GM23338 (cell line): ENCODE measurements at regions not wholly inside any gene's neighbourhood (a gene's known extent, or its start where the extent isn't known, plus 50 kb on each side); places are given as distances from the start of the nearest gene placed in this dataset.

Source experiments
- ATAC-seq: fragments of 200-7000 bp; cut with Tn5 transposase; 3 replicates; pipeline ENCODE4 v1.9.1; 2020
- DNase-seq: peaks from one replicate; pipeline ENCODE4 v3.0.0-alpha.2; 2015; ENCODE audit warnings: low spot score
- H2AFZ ChIP-seq: fragments of 200-600 bp; sonication (generic); 2 replicates; pipeline ENCODE4 v1.8.0; 2016; ENCODE audit warnings: antibody characterized with exemption, mild to moderate bottlenecking, moderate library complexity
- H3F3A ChIP-seq: fragments of 200-600 bp; sonication (generic); replicated peaks from 2 replicates; pipeline ENCODE4 v1.8.0; 2017; ENCODE audit warnings: antibody characterized with exemption, mixed run types, low read depth
- H3K27ac ChIP-seq: fragments of 200-600 bp; sonication (generic); 2 replicates; pipeline ENCODE4 v1.6.1; 2016; ENCODE audit warnings: low read depth
- H3K27me3 ChIP-seq: fragments of 200-600 bp; sonication (generic); 2 replicates; pipeline ENCODE4 v1.8.0; 2016; ENCODE audit warnings: mild to moderate bottlenecking, mixed run types, moderate library complexity; ENCODE audit not compliant: insufficient read depth
- H3K36me3 ChIP-seq: fragments of 200-600 bp; sonication (generic); 2 replicates; pipeline ENCODE4 v1.8.0; 2016; ENCODE audit warnings: mild to moderate bottlenecking; ENCODE audit not compliant: insufficient read depth
- H3K4me1 ChIP-seq: fragments of 200-600 bp; sonication (generic); 2 replicates; pipeline ENCODE4 v1.8.0; 2016; ENCODE audit warnings: mild to moderate bottlenecking, moderate library complexity; ENCODE audit not compliant: insufficient read depth
- H3K4me2 ChIP-seq: fragments of 200-600 bp; sonication (generic); 2 replicates; pipeline ENCODE4 v1.7.1; 2017; ENCODE audit warnings: mixed run types
- H3K4me3 ChIP-seq: fragments of 200-600 bp; sonication (generic); 2 replicates; pipeline ENCODE4 v1.6.1; 2016; ENCODE audit warnings: mixed run types
- H3K79me2 ChIP-seq: fragments of 200-600 bp; sonication (generic); replicated peaks from 2 replicates; pipeline ENCODE4 v1.8.0; 2017; ENCODE audit warnings: mild to moderate bottlenecking; ENCODE audit not compliant: insufficient read depth
- H3K9me2 ChIP-seq: fragments of 200-600 bp; sonication (generic); 2 replicates; pipeline ENCODE4 v1.8.0; 2017; ENCODE audit not compliant: insufficient read depth
- H4K20me1 ChIP-seq: fragments of 200-600 bp; sonication (generic); replicated peaks from 2 replicates; pipeline ENCODE4 v1.8.0; 2017; ENCODE audit warnings: mild to moderate bottlenecking; ENCODE audit not compliant: insufficient read depth
- H3K27ac Mint-ChIP-seq: 2 replicates; pipeline ENCODE4 v1.8.0; 2020; ENCODE audit warnings: inconsistent platforms, mild to moderate bottlenecking, moderate library complexity, mixed read lengths
- H3K27me3 Mint-ChIP-seq: 3 replicates; pipeline ENCODE4 v1.8.0; 2022; ENCODE audit warnings: low read depth, mild to moderate bottlenecking, moderate library complexity, mixed read lengths, inconsistent platforms; ENCODE audit not compliant: insufficient read depth, poor library complexity
- H3K36me3 Mint-ChIP-seq: 3 replicates; pipeline ENCODE4 v1.8.0; 2021; ENCODE audit warnings: low read depth, mild to moderate bottlenecking, inconsistent platforms, moderate library complexity, mixed read lengths
- H3K4me1 Mint-ChIP-seq: 3 replicates; pipeline ENCODE4 v1.8.0; 2020; ENCODE audit warnings: mild to moderate bottlenecking, inconsistent platforms, mixed read lengths
- H3K4me3 Mint-ChIP-seq: 3 replicates; pipeline ENCODE4 v1.8.0; 2021; ENCODE audit warnings: moderate library complexity, mild to moderate bottlenecking, inconsistent platforms, mixed read lengths
- H3K9me3 Mint-ChIP-seq: 3 replicates; pipeline ENCODE4 v1.8.0; 2020; ENCODE audit warnings: moderate library complexity, mild to moderate bottlenecking, inconsistent platforms, mixed read lengths
- CREB1 ChIP-seq: fragments of 250-450 bp; sonication (Bioruptor Pico); IDR thresholded peaks from 2 replicates; pipeline ENCODE4 v1.5.0; 2020; ENCODE audit warnings: low read depth, mild to moderate bottlenecking, moderate library complexity
- EZH2 ChIP-seq: fragments of 200-600 bp; sonication (generic); IDR thresholded peaks from one replicate; pipeline ENCODE4 v1.8.0; 2017; ENCODE audit warnings: antibody characterized with exemption, mild to moderate bottlenecking, low read depth; ENCODE audit not compliant: unreplicated experiment
- EZH2phosphoT487 ChIP-seq: fragments of 200-600 bp; sonication (generic); IDR thresholded peaks from one replicate; pipeline ENCODE4 v1.8.1; 2018; ENCODE audit warnings: antibody characterized with exemption; ENCODE audit not compliant: unreplicated experiment
- JUNB ChIP-seq: IDR thresholded peaks from one replicate; pipeline ENCODE4 v1.6.1; 2016; ENCODE audit warnings: antibody characterized with exemption; ENCODE audit not compliant: unreplicated experiment
- NANOG ChIP-seq: IDR thresholded peaks from 2 replicates; pipeline ENCODE4 v1.6.1; 2016; ENCODE audit warnings: antibody characterized with exemption, borderline replicate concordance
- POLR2AphosphoS5 ChIP-seq: IDR thresholded peaks from 2 replicates; pipeline ENCODE4 v1.6.1; 2016; ENCODE audit warnings: antibody characterized with exemption, low read depth
- STAT1 ChIP-seq: IDR thresholded peaks from one replicate; pipeline ENCODE4 v1.6.1; 2016; ENCODE audit warnings: antibody characterized with exemption; ENCODE audit not compliant: unreplicated experiment
- ZNF114 ChIP-seq: fragments of 250-450 bp; sonication (Bioruptor Pico); IDR thresholded peaks from 2 replicates; pipeline ENCODE4 v1.5.0; 2020; ENCODE audit warnings: mild to moderate bottlenecking, moderate library complexity
- ZNF331 ChIP-seq: fragments of 250-450 bp; sonication (Bioruptor Pico); IDR thresholded peaks from 2 replicates; pipeline ENCODE4 v1.5.0; 2020; ENCODE audit warnings: low read depth, mild to moderate bottlenecking, moderate library complexity
- TF ChIP-seq, protein P1 (sequence below): IDR thresholded peaks from one replicate; pipeline ENCODE4 v1.6.1; 2018; ENCODE audit warnings: antibody characterized with exemption; ENCODE audit not compliant: unreplicated experiment
- TF ChIP-seq, protein P2 (sequence below): IDR thresholded peaks from 2 replicates; pipeline ENCODE4 v1.6.1; 2016; ENCODE audit warnings: antibody characterized with exemption
- TF ChIP-seq, protein P3 (sequence below), 2 experiments: fragments of 200-600 bp in 1 of 2; sonication (generic) in 1 of 2; conservative IDR thresholded peaks; 2 replicates each; pipeline versions ENCODE4 v1.5.1 to v1.6.1; 2016 to 2017; ENCODE audit warnings: antibody characterized with exemption in 2 of 2, low read depth in 2 of 2, mild to moderate bottlenecking in 2 of 2, moderate library complexity in 1 of 2
- TF ChIP-seq, protein P4 (sequence below): fragments of 250-450 bp; sonication (Bioruptor Pico); IDR thresholded peaks from 2 replicates; pipeline ENCODE4 v1.5.0; 2020; ENCODE audit warnings: mild to moderate bottlenecking, moderate library complexity

DNA sequence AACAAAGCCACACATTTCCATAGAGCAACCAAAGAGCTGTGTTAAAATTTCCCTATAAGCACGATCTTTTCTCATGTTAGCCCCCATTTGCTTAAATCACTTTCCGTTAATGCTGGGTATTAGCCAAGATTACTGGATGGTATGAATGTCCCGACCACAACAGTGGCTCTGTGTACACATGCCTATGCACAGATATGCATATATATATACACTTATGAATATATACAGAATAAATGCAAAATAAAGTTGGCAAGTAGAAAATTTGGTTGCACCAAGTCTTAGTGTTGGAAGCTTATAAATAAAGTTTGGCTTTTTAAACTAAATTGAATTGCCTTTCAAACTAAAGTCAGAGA, 265.9 kb upstream of the ETAA1 start:
- TF ChIP-seq EZH2phosphoT487: no peak
- TF ChIP-seq POLR2AphosphoS5: no peak
- TF ChIP-seq, protein P1, sequence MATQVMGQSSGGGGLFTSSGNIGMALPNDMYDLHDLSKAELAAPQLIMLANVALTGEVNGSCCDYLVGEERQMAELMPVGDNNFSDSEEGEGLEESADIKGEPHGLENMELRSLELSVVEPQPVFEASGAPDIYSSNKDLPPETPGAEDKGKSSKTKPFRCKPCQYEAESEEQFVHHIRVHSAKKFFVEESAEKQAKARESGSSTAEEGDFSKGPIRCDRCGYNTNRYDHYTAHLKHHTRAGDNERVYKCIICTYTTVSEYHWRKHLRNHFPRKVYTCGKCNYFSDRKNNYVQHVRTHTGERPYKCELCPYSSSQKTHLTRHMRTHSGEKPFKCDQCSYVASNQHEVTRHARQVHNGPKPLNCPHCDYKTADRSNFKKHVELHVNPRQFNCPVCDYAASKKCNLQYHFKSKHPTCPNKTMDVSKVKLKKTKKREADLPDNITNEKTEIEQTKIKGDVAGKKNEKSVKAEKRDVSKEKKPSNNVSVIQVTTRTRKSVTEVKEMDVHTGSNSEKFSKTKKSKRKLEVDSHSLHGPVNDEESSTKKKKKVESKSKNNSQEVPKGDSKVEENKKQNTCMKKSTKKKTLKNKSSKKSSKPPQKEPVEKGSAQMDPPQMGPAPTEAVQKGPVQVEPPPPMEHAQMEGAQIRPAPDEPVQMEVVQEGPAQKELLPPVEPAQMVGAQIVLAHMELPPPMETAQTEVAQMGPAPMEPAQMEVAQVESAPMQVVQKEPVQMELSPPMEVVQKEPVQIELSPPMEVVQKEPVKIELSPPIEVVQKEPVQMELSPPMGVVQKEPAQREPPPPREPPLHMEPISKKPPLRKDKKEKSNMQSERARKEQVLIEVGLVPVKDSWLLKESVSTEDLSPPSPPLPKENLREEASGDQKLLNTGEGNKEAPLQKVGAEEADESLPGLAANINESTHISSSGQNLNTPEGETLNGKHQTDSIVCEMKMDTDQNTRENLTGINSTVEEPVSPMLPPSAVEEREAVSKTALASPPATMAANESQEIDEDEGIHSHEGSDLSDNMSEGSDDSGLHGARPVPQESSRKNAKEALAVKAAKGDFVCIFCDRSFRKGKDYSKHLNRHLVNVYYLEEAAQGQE: no peak
- TF ChIP-seq ZNF114: no peak
- TF ChIP-seq CREB1 (CRISPR knock-in tag): no peak
- TF ChIP-seq JUNB: no peak
- no peak for TF ChIP-seq ZNF331
- TF ChIP-seq, protein P2, sequence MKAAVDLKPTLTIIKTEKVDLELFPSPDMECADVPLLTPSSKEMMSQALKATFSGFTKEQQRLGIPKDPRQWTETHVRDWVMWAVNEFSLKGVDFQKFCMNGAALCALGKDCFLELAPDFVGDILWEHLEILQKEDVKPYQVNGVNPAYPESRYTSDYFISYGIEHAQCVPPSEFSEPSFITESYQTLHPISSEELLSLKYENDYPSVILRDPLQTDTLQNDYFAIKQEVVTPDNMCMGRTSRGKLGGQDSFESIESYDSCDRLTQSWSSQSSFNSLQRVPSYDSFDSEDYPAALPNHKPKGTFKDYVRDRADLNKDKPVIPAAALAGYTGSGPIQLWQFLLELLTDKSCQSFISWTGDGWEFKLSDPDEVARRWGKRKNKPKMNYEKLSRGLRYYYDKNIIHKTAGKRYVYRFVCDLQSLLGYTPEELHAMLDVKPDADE: no peak
- TF ChIP-seq, protein P3, sequence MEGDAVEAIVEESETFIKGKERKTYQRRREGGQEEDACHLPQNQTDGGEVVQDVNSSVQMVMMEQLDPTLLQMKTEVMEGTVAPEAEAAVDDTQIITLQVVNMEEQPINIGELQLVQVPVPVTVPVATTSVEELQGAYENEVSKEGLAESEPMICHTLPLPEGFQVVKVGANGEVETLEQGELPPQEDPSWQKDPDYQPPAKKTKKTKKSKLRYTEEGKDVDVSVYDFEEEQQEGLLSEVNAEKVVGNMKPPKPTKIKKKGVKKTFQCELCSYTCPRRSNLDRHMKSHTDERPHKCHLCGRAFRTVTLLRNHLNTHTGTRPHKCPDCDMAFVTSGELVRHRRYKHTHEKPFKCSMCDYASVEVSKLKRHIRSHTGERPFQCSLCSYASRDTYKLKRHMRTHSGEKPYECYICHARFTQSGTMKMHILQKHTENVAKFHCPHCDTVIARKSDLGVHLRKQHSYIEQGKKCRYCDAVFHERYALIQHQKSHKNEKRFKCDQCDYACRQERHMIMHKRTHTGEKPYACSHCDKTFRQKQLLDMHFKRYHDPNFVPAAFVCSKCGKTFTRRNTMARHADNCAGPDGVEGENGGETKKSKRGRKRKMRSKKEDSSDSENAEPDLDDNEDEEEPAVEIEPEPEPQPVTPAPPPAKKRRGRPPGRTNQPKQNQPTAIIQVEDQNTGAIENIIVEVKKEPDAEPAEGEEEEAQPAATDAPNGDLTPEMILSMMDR (conservative IDR thresholded peaks at IDR 0.05; ENCODE audit: low read depth in 2 of 2): no peak
- TF ChIP-seq STAT1: no peak
- TF ChIP-seq NANOG: no peak
- no peak for TF ChIP-seq EZH2
- TF ChIP-seq, protein P4, sequence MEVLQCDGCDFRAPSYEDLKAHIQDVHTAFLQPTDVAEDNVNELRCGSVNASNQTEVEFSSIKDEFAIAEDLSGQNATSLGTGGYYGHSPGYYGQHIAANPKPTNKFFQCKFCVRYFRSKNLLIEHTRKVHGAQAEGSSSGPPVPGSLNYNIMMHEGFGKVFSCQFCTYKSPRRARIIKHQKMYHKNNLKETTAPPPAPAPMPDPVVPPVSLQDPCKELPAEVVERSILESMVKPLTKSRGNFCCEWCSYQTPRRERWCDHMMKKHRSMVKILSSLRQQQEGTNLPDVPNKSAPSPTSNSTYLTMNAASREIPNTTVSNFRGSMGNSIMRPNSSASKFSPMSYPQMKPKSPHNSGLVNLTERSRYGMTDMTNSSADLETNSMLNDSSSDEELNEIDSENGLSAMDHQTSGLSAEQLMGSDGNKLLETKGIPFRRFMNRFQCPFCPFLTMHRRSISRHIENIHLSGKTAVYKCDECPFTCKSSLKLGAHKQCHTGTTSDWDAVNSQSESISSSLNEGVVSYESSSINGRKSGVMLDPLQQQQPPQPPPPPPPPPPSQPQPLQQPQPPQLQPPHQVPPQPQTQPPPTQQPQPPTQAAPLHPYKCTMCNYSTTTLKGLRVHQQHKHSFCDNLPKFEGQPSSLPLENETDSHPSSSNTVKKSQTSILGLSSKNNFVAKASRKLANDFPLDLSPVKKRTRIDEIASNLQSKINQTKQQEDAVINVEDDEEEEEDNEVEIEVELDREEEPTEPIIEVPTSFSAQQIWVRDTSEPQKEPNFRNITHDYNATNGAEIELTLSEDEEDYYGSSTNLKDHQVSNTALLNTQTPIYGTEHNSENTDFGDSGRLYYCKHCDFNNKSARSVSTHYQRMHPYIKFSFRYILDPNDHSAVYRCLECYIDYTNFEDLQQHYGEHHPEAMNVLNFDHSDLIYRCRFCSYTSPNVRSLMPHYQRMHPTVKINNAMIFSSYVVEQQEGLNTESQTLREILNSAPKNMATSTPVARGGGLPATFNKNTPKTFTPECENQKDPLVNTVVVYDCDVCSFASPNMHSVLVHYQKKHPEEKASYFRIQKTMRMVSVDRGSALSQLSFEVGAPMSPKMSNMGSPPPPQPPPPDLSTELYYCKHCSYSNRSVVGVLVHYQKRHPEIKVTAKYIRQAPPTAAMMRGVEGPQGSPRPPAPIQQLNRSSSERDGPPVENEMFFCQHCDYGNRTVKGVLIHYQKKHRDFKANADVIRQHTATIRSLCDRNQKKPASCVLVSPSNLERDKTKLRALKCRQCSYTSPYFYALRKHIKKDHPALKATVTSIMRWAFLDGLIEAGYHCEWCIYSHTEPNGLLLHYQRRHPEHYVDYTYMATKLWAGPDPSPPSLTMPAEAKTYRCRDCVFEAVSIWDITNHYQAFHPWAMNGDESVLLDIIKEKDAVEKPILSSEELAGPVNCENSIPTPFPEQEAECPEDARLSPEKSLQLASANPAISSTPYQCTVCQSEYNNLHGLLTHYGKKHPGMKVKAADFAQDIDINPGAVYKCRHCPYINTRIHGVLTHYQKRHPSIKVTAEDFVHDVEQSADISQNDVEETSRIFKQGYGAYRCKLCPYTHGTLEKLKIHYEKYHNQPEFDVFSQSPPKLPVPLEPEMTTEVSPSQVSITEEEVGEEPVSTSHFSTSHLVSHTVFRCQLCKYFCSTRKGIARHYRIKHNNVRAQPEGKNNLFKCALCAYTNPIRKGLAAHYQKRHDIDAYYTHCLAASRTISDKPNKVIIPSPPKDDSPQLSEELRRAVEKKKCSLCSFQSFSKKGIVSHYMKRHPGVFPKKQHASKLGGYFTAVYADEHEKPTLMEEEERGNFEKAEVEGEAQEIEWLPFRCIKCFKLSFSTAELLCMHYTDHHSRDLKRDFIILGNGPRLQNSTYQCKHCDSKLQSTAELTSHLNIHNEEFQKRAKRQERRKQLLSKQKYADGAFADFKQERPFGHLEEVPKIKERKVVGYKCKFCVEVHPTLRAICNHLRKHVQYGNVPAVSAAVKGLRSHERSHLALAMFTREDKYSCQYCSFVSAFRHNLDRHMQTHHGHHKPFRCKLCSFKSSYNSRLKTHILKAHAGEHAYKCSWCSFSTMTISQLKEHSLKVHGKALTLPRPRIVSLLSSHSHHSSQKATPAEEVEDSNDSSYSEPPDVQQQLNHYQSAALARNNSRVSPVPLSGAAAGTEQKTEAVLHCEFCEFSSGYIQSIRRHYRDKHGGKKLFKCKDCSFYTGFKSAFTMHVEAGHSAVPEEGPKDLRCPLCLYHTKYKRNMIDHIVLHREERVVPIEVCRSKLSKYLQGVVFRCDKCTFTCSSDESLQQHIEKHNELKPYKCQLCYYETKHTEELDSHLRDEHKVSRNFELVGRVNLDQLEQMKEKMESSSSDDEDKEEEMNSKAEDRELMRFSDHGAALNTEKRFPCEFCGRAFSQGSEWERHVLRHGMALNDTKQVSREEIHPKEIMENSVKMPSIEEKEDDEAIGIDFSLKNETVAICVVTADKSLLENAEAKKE: no peak
- Mint-ChIP-seq H3K4me3 (no peak overlapping the region), H3K27ac (no peak overlapping the region)

More for the DNA sequence above, 265.9 kb upstream of the ETAA1 start:
- Histone ChIP-seq H3K79me2 (no peaks in the 10 kb centered on the region), H4K20me1 (no peaks in the 10 kb centered on the region), H3K36me3 (no peaks in the 10 kb centered on the region), H3K9me2 (no peaks in the 10 kb centered on the region; the same call in 1 of the 2 replicates), H3K27ac (no peak overlapping the region), H3F3A (no peaks in the 10 kb centered on the region), H3K27me3 (no peaks in the 10 kb centered on the region), H3K4me2 (no peak overlapping the region), H3K4me1 (no peaks in the 10 kb centered on the region), H2AFZ (no peak overlapping the region), H3K4me3 (no peak overlapping the region)
- ATAC-seq (no peak), DNase-seq (no peak)
- Mint-ChIP-seq H3K36me3 (no peaks in the 10 kb centered on the region), H3K27me3 (no peaks in the 10 kb centered on the region), H3K4me1 (no peaks in the 10 kb centered on the region), H3K9me3 (no peaks in the 10 kb centered on the region)
